NT2/D1 (cell line): ENCODE measurements at regions not wholly inside any gene's neighbourhood (a gene's known extent, or its start where the extent isn't known, plus 50 kb on each side); places are given as distances from the start of the nearest gene placed in this dataset.
"Not testable (repeated sequence)": the region's sequence is repeated elsewhere in the genome, so short reads cannot be mapped to it uniquely, and the experiment has no call there.

Experiments
- DNase-seq: peaks from one replicate; pipeline ENCODE4 v3.0.0-alpha.2; 2011; ENCODE audit warnings: low read depth, low spot score
- H3K27me3 ChIP-seq: 2 replicates; pipeline ENCODE4 v1.6.0; 2011; ENCODE audit warnings: mild to moderate bottlenecking; ENCODE audit not compliant: insufficient read length, insufficient read depth
- H3K36me3 ChIP-seq: 2 replicates; pipeline ENCODE4 v1.6.1; 2011; ENCODE audit warnings: mild to moderate bottlenecking, low read length, mixed read lengths; ENCODE audit not compliant: insufficient read depth, insufficient read length
- H3K4me1 ChIP-seq: 2 replicates; pipeline ENCODE4 v1.5.1; 2011; ENCODE audit not compliant: insufficient read depth, insufficient read length
- H3K4me3 ChIP-seq: 2 replicates; pipeline ENCODE4 v1.5.1; 2011; ENCODE audit warnings: low read depth; ENCODE audit not compliant: insufficient read length
- H3K9ac ChIP-seq: 2 replicates; pipeline ENCODE4 v1.6.0; 2011; ENCODE audit warnings: low read depth; ENCODE audit not compliant: insufficient read length
- H3K9me3 ChIP-seq: 2 replicates; pipeline ENCODE4 v1.5.1; 2011; ENCODE audit warnings: mild to moderate bottlenecking, low read length; ENCODE audit not compliant: insufficient read depth
- SUZ12 ChIP-seq: IDR thresholded peaks from 2 replicates; pipeline ENCODE4 v1.6.1; 2011; ENCODE audit not compliant: insufficient read length, insufficient read depth; ENCODE audit errors: extremely low read depth
- YY1 ChIP-seq: IDR thresholded peaks from 2 replicates; pipeline ENCODE4 v1.6.1; 2011; ENCODE audit not compliant: insufficient read length, insufficient read depth
- ZNF274 ChIP-seq: IDR thresholded peaks from 2 replicates; pipeline ENCODE4 v1.6.1; 2011; ENCODE audit warnings: mild to moderate bottlenecking, low read depth, low read length

DNA sequence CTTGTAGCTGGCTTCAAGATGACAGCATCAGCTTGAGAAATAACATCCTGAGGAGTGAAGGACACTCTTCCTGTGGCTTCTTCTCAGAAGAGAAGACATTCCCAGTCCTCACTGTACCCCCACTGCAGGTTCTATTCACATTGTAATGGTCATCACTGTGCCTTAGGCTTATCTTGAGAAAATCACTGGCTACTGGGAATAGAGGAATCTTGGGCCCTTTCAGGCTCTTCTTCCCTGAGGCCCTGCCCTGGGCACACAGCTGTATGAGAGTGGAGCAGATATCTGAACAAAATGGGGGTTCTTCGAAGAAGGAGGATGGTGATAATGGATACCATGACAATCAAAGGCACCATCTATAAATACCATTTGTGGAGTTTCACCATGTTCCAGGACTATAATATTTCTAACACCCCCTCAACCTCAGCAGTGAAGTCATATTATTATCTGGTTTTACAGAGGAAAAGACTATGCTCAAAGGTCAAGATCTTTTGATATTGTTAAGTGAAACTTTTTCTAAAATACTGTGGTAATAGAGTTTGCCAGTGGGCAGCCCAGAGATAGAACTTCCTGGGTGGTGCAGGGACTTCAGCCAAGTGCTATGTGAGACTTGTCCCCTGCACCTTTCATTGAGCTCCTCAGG lies 143.1 kb upstream of the KCNE2 start:
- no peak for DNase-seq

DNA sequence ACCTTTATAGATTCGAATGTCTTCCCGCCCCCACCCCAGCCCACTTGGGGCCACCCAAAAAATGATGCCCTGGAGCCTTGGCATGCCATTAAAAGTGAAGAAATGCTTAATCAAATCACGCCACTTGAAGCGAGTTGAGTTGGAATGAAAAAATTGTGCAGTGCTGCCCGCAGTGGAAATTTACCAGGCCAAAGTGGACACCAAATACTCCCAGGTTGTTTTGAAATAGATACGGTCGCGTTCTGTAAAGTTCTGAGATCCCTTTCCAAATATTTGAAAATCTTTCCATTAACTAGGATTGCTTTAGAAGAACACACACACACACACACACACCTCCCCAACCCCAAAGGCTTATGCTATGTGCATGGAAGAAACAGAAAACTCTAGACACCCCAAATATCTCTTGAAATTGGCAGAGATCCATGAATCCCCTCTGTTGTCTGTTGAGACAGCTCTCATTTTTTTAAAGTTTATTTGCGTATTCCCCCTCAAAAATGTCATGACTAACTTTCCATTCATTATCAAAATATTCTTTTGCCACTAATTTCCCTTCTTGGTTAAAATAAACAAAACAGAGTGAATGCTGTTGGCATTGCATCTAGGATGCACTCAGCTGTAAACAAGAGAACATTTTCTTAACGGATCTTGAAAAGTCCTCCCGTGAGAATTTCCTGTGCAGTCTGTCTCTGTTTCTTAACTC lies 142.3 kb upstream of the KCNE2 start:
- Histone ChIP-seq H3K4me1 (peaks cover 4% of the 10 kb centered on the region), H3K9ac (no peak overlapping the region), H3K27me3 (no peaks in the 10 kb centered on the region), H3K36me3 (no peaks in the 10 kb centered on the region), H3K4me3 (no peak overlapping the region), H3K9me3 (no peaks in the 10 kb centered on the region)
- TF ChIP-seq SUZ12 (no peak), YY1 (no peak)
- DNase-seq: no peak

More for the DNA sequence above, 143.1 kb upstream of the KCNE2 start:
- H3K4me1 ChIP-seq: peaks cover 4% of the 10 kb centered on the region
- no peaks in the 10 kb centered on the region for H3K9me3 ChIP-seq
- H3K9ac ChIP-seq: no peak overlapping the region
- no peak overlapping the region for H3K4me3 ChIP-seq
- no peak for TF ChIP-seq ZNF274
- TF ChIP-seq SUZ12: no peak
- TF ChIP-seq YY1: no peak
- H3K27me3 ChIP-seq: no peaks in the 10 kb centered on the region
- no peaks in the 10 kb centered on the region for H3K36me3 ChIP-seq

DNA sequence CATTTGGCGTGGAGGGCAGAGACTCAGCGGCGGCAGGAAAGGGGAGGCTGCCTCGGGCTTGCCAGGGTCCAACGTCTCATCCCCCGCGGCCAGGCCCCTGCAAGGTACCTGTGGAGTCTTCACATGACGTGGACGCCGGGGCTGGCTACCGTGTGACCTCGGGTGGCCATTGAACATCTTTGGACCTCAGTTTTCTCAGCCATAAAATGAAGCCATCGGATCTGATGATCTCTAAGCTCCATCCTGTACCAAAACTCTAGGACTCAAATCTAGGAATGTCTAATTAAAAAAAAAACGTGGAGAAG lies 141.8 kb upstream of the KCNE2 start:
- H3K4me3 ChIP-seq: no peak overlapping the region
- no peaks in the 10 kb centered on the region for H3K36me3 ChIP-seq
- TF ChIP-seq ZNF274 (no peak), YY1 (no peak), SUZ12 (no peak)
- no peaks in the 10 kb centered on the region for H3K9me3 ChIP-seq
- DNase-seq: no peak
- peaks cover 4% of the 10 kb centered on the region for H3K4me1 ChIP-seq
- no peak overlapping the region for H3K9ac ChIP-seq
- H3K27me3 ChIP-seq: no peaks in the 10 kb centered on the region

DNA sequence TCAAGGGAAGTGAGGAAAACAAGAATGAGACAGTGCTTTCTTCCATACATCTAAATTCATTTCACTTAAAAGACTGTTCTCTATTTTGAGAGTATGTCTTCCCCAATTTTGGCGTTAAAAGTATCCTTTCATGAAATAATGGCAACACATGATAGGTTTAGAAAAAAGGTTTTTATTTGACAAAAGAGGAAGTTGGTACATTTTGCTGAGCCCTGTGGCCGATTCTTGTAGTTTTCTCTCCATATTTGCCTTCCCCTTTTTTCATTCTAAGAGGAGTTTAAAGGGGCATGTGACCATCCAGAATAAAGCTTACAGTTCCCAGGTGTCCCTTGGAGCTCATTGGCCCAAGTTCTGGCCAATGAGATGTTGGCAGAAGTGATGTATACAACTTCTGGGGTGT lies 140.4 kb upstream of the KCNE2 start:
- DNase-seq: no peak
- peaks cover 4% of the 10 kb centered on the region for H3K4me1 ChIP-seq
- no peak overlapping the region for H3K9ac ChIP-seq
- no peaks in the 10 kb centered on the region for H3K9me3 ChIP-seq
- H3K36me3 ChIP-seq: no peaks in the 10 kb centered on the region
- H3K4me3 ChIP-seq: no peak overlapping the region
- TF ChIP-seq ZNF274 (no peak), YY1 (no peak), SUZ12 (no peak)
- H3K27me3 ChIP-seq: no peaks in the 10 kb centered on the region

DNA sequence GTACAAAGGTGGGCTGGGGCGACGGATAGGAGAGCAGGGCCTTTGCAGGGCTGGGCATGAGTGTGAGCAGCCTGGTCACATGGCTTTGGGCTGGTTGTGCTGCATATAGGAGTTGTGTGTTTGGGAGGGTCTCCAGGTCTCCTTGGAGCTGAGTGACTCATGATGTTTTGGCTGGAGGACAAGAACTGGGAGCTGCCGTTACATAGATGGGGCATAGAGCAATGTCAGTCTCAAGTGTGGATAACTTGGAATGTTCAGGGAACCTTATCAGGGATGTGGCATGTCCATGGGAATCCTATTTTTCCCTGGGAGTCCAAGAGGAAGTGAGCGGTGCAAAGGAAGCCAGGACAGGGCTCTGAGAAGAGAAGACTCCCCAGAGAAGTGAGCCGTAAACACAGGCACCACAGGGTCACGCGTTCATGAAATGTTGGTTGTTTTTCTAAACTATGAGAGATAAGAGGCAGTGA lies 136.4 kb upstream of the KCNE2 start:
- peaks cover 3% of the 10 kb centered on the region; the same call in 1 of the 2 replicates for H3K9me3 ChIP-seq
- H3K9ac ChIP-seq: no peak overlapping the region
- no peaks in the 10 kb centered on the region for H3K27me3 ChIP-seq
- no peak for DNase-seq
- H3K36me3 ChIP-seq: no peaks in the 10 kb centered on the region
- H3K4me3 ChIP-seq: no peak overlapping the region
- no peaks in the 10 kb centered on the region for H3K4me1 ChIP-seq
- TF ChIP-seq ZNF274 (no peak), SUZ12 (no peak), YY1 (no peak)

DNA sequence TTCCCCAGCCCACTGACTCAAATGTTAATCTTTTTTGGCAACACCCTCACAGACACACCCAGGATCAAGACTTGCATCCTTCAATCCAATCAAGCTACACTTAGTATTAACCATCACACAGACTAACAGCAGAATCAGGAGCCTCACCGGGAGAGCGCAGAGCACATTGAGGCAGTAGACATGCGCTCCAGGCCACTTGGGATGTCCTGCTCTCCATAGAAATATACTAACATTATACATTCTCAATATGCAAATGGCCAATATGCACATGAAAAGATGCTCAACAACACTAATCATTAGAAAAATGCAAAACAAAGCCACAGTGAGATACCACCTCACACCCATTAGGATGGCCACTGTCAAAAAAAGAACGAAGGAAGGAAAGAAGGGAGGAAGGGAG lies 135.0 kb upstream of the KCNE2 start:
- H3K36me3 ChIP-seq: no peaks in the 10 kb centered on the region
- H3K4me3 ChIP-seq: no peak overlapping the region
- no peak for DNase-seq

DNA sequence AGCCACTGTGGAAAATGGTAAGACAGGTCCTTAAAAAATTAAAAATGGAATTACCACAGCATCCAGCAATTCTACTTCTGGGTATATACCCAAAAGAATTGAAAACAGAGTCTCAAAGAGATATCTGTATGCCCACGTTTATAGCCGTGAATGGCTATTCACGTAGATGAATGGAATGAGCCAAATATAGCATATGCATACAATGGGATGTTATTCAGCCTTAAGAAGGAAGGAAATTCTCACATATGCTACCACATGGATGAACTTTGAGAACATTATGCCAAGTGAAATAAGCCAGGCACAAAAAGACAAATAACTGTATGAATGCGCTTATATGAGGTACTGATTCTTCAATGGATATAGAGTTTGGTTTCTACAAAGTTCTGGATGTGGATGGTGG lies 134.5 kb upstream of the KCNE2 start:
- Histone ChIP-seq H3K4me1 (no peaks in the 10 kb centered on the region), H3K27me3 (no peaks in the 10 kb centered on the region), H3K9me3 (peaks cover 9% of the 10 kb centered on the region; the same call in 1 of the 2 replicates), H3K36me3 (no peaks in the 10 kb centered on the region), H3K9ac (no peak overlapping the region), H3K4me3 (no peak overlapping the region)
- no peak for TF ChIP-seq SUZ12
- TF ChIP-seq YY1: no peak
- TF ChIP-seq ZNF274: no peak
- DNase-seq: no peak

More for the DNA sequence above, 135.0 kb upstream of the KCNE2 start:
- Histone ChIP-seq H3K27me3 (no peaks in the 10 kb centered on the region), H3K9ac (no peak overlapping the region), H3K9me3 (peaks cover 9% of the 10 kb centered on the region; the same call in 1 of the 2 replicates), H3K4me1 (no peaks in the 10 kb centered on the region)
- TF ChIP-seq YY1 (no peak), ZNF274 (no peak), SUZ12 (no peak)

DNA sequence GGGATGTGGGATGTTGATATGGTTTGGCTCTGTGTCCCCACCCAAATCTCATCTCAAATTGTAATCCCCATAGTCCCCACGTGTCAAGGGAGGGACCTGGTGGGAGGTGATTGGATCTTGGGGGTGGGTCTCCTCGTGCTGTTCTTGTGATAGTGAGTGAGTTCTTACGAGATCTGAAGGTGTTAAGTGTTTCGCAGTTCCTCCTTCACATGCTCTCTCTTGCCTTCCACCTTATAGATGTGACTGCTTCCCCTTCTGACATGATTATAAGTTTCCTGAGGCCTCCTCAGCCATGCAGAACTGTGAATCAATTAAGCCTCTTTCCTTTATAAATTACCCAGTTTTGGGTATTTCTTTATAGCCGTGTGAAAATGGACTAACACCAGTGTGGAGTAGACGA lies 130.1 kb upstream of the KCNE2 start:
- H3K4me3 ChIP-seq, H3K36me3 ChIP-seq, H3K27me3 ChIP-seq, H3K4me1 ChIP-seq, H3K9ac ChIP-seq, DNase-seq: not testable (repeated sequence)
- peaks cover 14% of the 10 kb centered on the region; the same call in 1 of the 2 replicates for H3K9me3 ChIP-seq
